ENCODE measurements at regions not wholly inside any gene's neighbourhood (a gene's known extent, or its start where the extent isn't known, plus 50 kb on each side); places are given as distances from the start of the nearest gene placed in this dataset.

GRCh38 chr3:70550723-70551319 lies 238.4 kb upstream of the MDFIC2 start:
- DNase-seq, result peak; percentile 82

- DNase-seq, result no peak
These were observed 234.2 kb upstream of the MDFIC2 start for GRCh38 chr3:70546679-70547078.

- no peak for DNase-seq
These were observed 231.1 kb upstream of the MDFIC2 start for GRCh38 chr3:70543493-70543892.

GRCh38 chr3:70539908-70540307 lies 227.5 kb upstream of the MDFIC2 start:
- DNase-seq, result no peak

GRCh38 chr3:70532806-70533205 lies 220.4 kb upstream of the MDFIC2 start:
- DNase-seq, result no peak

GRCh38 chr3:70531838-70532489 lies 219.5 kb upstream of the MDFIC2 start:
- DNase-seq, result no peak

- DNase-seq, result no peak
These were observed 218.7 kb upstream of the MDFIC2 start for GRCh38 chr3:70531063-70531657.

- DNase-seq, result no peak
These were observed 218.2 kb upstream of the MDFIC2 start for GRCh38 chr3:70530626-70531025.

GRCh38 chr3:70527026-70527425 lies 214.6 kb upstream of the MDFIC2 start:
- DNase-seq, result no peak

- no peak for DNase-seq
These were observed 207.6 kb upstream of the MDFIC2 start for GRCh38 chr3:70519913-70520659.

GRCh38 chr3:70519026-70519425 lies 206.6 kb upstream of the MDFIC2 start:
- no peak for DNase-seq

- DNase-seq, result no peak
These were observed 205.9 kb upstream of the MDFIC2 start for GRCh38 chr3:70518356-70518755.

GRCh38 chr3:70517124-70517890 lies 204.9 kb upstream of the MDFIC2 start:
- DNase-seq, result no peak

GRCh38 chr3:70516076-70516475 lies 203.6 kb upstream of the MDFIC2 start:
- no peak for DNase-seq

GRCh38 chr3:70507486-70507885 lies 195.0 kb upstream of the MDFIC2 start:
- no peak for DNase-seq

- DNase-seq, result no peak
These were observed 194.3 kb upstream of the MDFIC2 start for GRCh38 chr3:70506775-70507174.

GRCh38 chr3:70501561-70501960 lies 189.1 kb upstream of the MDFIC2 start:
- no peak for DNase-seq

GRCh38 chr3:70488816-70489215 lies 176.4 kb upstream of the MDFIC2 start:
- no peak for DNase-seq

GRCh38 chr3:70488131-70488530 lies 175.7 kb upstream of the MDFIC2 start:
- DNase-seq, result no peak

- no peak for DNase-seq
These were observed 174.1 kb upstream of the MDFIC2 start for GRCh38 chr3:70486414-70487017.

- no peak for DNase-seq
These were observed 163.7 kb upstream of the MDFIC2 start for GRCh38 chr3:70476174-70476573.

- DNase-seq, result no peak
These were observed 159.3 kb upstream of the MDFIC2 start for GRCh38 chr3:70471464-70472342.
